Loucy (cell line): ENCODE measurements at regions not wholly inside any gene's neighbourhood (a gene's known extent, or its start where the extent isn't known, plus 50 kb on each side); places are given as distances from the start of the nearest gene placed in this dataset.
"Not testable (repeated sequence)": the region's sequence is repeated elsewhere in the genome, so short reads cannot be mapped to it uniquely, and the experiment has no call there.

ENCODE experiments used
- H2AFZ ChIP-seq: fragments of 200-600 bp; sonication (generic); 2 replicates; pipeline ENCODE4 v1.6.0; 2016; ENCODE audit warnings: antibody characterized with exemption, mild to moderate bottlenecking, low read length, moderate library complexity
- H3F3A ChIP-seq: fragments of 200-600 bp; 2 replicates; pipeline ENCODE4 v1.6.0; 2016; ENCODE audit warnings: antibody characterized with exemption, low read depth, mild to moderate bottlenecking
- H3K27me3 ChIP-seq: fragments of 200-600 bp; sonication (generic); 2 replicates; pipeline ENCODE4 v1.6.1; 2014; ENCODE audit warnings: low read length, mild to moderate bottlenecking; ENCODE audit not compliant: insufficient read depth, poor library complexity, severe bottlenecking
- H3K36me3 ChIP-seq: fragments of 200-600 bp; sonication (generic); 2 replicates; pipeline ENCODE4 v1.6.1; 2016; ENCODE audit warnings: low read length; ENCODE audit not compliant: insufficient read depth
- H3K4me1 ChIP-seq: fragments of 200-600 bp; sonication (generic); 2 replicates; pipeline ENCODE4 v1.5.1; 2014; ENCODE audit warnings: low read length, mild to moderate bottlenecking; ENCODE audit not compliant: insufficient read depth, poor library complexity, severe bottlenecking
- H3K4me2 ChIP-seq: fragments of 200-600 bp; sonication (generic); 2 replicates; pipeline ENCODE4 v1.6.0; 2014; ENCODE audit warnings: antibody characterized with exemption, low read length, low read depth, mild to moderate bottlenecking; ENCODE audit not compliant: poor library complexity, severe bottlenecking
- H3K4me3 ChIP-seq: fragments of 200-600 bp; sonication (generic); 2 replicates; pipeline ENCODE4 v1.5.1; 2014; ENCODE audit warnings: low read length, mild to moderate bottlenecking, mixed read lengths; ENCODE audit not compliant: poor library complexity, severe bottlenecking
- H3K79me2 ChIP-seq: fragments of 200-600 bp; sonication (generic); 2 replicates; pipeline ENCODE4 v1.6.1; 2014; ENCODE audit warnings: low read length; ENCODE audit not compliant: insufficient read depth
- H3K9ac ChIP-seq: fragments of 200-600 bp; sonication (generic); 2 replicates; pipeline ENCODE4 v1.6.0; 2014; ENCODE audit warnings: mild to moderate bottlenecking, low read depth, low read length, moderate library complexity; ENCODE audit not compliant: poor library complexity, severe bottlenecking
- H3K9me2 ChIP-seq: fragments of 200-600 bp; sonication (generic); replicated peaks from 2 replicates; pipeline ENCODE4 v1.6.1; 2016; ENCODE audit warnings: low read depth, low read length, mixed read lengths
- H3K9me3 ChIP-seq: fragments of 200-600 bp; sonication (generic); 2 replicates; pipeline ENCODE4 v1.6.1; 2014; ENCODE audit warnings: mild to moderate bottlenecking, antibody characterized with exemption, low read length, low read depth; ENCODE audit not compliant: insufficient read depth
- H4K20me1 ChIP-seq: fragments of 200-600 bp; sonication (generic); 2 replicates; pipeline ENCODE4 v1.6.0; 2014; ENCODE audit warnings: antibody characterized with exemption, low read length, mild to moderate bottlenecking; ENCODE audit not compliant: insufficient read depth, poor library complexity, severe bottlenecking
- EZH2phosphoT487 ChIP-seq: fragments of 200-600 bp; IDR thresholded peaks from 2 replicates; pipeline ENCODE4 v1.6.1; 2018; ENCODE audit warnings: antibody characterized with exemption, mild to moderate bottlenecking, moderate library complexity, borderline replicate concordance
- TF ChIP-seq, protein P1 (sequence below): fragments of 200-600 bp; sonication (generic); conservative IDR thresholded peaks from 2 replicates; pipeline ENCODE4 v1.5.1; 2014; ENCODE audit warnings: mild to moderate bottlenecking, antibody characterized with exemption, low read length

DNA sequence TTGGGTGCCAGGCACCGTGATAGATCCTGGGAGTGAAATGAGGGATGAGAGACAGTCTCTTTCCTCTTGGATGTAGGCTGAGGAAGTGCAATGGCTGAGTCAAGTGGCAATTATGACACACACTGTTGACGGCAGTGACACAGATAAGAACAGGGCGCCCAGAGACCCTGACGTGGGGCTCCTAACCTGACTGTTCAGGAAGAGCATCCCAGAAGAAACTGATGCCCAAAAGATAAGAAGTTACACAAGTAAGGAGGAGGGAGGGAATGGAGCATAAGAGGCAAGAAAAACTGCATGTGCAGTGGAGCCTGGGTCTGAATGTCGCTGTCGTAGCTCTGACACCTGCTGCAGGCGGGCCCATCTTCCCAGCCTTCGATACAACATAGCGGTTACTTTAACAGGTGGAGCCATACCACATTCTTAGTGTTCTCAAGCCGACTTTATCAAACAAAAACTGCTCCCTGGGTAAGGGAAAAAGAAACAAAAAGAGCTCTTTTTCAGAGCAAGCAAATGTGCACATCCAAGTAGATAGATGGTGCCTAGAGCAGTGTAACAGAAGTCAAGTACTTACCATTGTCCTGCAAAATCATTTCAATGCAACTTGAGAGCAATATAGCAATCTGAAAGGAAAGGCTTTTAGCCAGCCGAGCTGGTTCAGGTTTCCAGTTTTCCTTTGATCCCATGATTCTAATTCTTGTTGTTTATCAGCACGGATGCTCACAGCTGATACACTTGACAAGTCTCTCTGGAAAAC, 463.9 kb upstream of the JARID2 start:
- no peak overlapping the region for H3K4me3 ChIP-seq
- H3K9me3 ChIP-seq, result no peaks in the 10 kb centered on the region
- H2AFZ ChIP-seq, result no peak overlapping the region
- no peaks in the 10 kb centered on the region for H3F3A ChIP-seq
- H3K4me2 ChIP-seq, result no peak overlapping the region
- no peak for TF ChIP-seq EZH2phosphoT487
- TF ChIP-seq, protein P1, sequence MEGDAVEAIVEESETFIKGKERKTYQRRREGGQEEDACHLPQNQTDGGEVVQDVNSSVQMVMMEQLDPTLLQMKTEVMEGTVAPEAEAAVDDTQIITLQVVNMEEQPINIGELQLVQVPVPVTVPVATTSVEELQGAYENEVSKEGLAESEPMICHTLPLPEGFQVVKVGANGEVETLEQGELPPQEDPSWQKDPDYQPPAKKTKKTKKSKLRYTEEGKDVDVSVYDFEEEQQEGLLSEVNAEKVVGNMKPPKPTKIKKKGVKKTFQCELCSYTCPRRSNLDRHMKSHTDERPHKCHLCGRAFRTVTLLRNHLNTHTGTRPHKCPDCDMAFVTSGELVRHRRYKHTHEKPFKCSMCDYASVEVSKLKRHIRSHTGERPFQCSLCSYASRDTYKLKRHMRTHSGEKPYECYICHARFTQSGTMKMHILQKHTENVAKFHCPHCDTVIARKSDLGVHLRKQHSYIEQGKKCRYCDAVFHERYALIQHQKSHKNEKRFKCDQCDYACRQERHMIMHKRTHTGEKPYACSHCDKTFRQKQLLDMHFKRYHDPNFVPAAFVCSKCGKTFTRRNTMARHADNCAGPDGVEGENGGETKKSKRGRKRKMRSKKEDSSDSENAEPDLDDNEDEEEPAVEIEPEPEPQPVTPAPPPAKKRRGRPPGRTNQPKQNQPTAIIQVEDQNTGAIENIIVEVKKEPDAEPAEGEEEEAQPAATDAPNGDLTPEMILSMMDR, result no peak
- no peaks in the 10 kb centered on the region for H3K36me3 ChIP-seq
- H3K9ac ChIP-seq, result no peak overlapping the region
- H3K79me2 ChIP-seq, result no peaks in the 10 kb centered on the region
- H3K9me2 ChIP-seq, result no peaks in the 10 kb centered on the region
- H4K20me1 ChIP-seq, result no peaks in the 10 kb centered on the region
- H3K4me1 ChIP-seq, result peaks cover 27% of the 10 kb centered on the region
- no peaks in the 10 kb centered on the region for H3K27me3 ChIP-seq

DNA sequence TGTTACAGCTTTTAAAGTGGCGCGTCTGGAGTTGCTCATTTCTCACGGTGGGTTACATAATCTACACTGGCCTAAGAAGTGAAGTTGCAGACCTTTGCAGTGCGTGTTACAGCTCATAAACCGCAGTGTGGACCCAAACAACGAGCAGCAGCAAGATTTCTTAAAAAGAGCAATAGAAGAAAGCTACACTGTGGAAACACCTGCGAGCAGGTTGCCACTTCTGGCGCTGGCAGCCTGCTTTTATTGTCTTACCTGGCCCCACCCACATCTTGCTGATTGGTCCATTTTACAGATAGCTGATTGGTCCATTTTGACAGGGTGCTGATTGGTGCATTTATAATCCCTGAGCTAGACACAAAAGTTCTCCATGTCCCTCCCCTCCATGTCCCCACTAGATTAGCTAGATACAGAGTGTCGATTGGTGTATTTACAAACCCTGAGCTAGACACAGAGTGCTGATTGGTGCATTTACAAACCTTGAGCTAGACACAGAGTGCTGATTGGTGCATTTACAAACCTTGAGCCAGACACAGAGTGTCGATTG, 462.9 kb upstream of the JARID2 start:
- H3K9ac ChIP-seq, H3K4me3 ChIP-seq, H3K9me3 ChIP-seq, H3K27me3 ChIP-seq, H2AFZ ChIP-seq, H3K9me2 ChIP-seq, H3K79me2 ChIP-seq, H3F3A ChIP-seq, H4K20me1 ChIP-seq, H3K4me2 ChIP-seq, H3K36me3 ChIP-seq: not testable (repeated sequence)
- peaks cover 38% of the 10 kb centered on the region for H3K4me1 ChIP-seq

DNA sequence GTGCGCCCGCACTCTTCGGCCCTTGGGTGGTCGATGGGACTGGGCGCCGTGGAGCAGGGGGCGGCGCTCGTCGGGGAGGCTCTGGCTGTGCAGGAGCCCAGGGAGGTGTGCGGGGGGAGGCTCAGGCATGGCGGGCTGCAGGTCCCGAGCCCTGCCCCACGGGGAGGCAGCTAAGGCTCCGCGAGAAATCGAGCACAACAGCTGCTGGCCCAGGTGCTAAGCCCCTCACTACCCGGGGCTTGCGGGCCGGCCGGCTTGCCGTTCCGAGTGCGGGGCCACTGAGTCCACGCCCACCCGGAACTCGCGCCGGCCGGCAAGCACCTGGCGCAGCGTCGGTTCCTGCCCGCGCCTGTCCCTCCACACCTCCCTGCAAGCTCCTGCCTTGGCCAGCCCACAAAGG, 462.3 kb upstream of the JARID2 start:
- no peaks in the 10 kb centered on the region for H3K36me3 ChIP-seq
- no peaks in the 10 kb centered on the region for H3F3A ChIP-seq
- no peak overlapping the region for H3K4me2 ChIP-seq
- H3K9me2 ChIP-seq, result no peaks in the 10 kb centered on the region
- no peak overlapping the region for H3K9ac ChIP-seq
- no peak for TF ChIP-seq EZH2phosphoT487
- TF ChIP-seq, protein P1, result no peak
- H3K27me3 ChIP-seq, result no peaks in the 10 kb centered on the region
- H4K20me1 ChIP-seq, result no peaks in the 10 kb centered on the region
- no peaks in the 10 kb centered on the region for H3K79me2 ChIP-seq
- no peaks in the 10 kb centered on the region for H3K9me3 ChIP-seq
- H3K4me1 ChIP-seq, result peaks cover 41% of the 10 kb centered on the region
- no peak overlapping the region for H3K4me3 ChIP-seq
- no peak overlapping the region for H2AFZ ChIP-seq
